ENCODE measurements at regions not wholly inside any gene's neighbourhood (a gene's known extent, or its start where the extent isn't known, plus 50 kb on each side); places are given as distances from the start of the nearest gene placed in this dataset.

- no peak for TF ChIP-seq CTCF (conservative IDR thresholded peaks at IDR 0.05; ENCODE audit: low read depth, low read length)
- TF ChIP-seq EZH2 (IDR thresholded peaks at IDR 0.05; ENCODE audit: low read length, unreplicated experiment), result no peak
- no peak for TF ChIP-seq EZH2phosphoT487 (IDR thresholded peaks at IDR 0.05; ENCODE audit: borderline replicate concordance, low read length)
- ChIA-PET CTCF (no interaction called here), POLR2A (ENCODE audit: unreplicated experiment) (no interaction called here)
- Histone ChIP-seq H3K36me3 (ENCODE audit: low read depth, low read length) (no peaks in the 10 kb centered on the region), H3K9me2 (replicated peaks; ENCODE audit: low read length) (no peaks in the 10 kb centered on the region), H3K4me1 (ENCODE audit: insufficient read depth, low read length) (no peaks in the 10 kb centered on the region), H4K20me1 (ENCODE audit: low read length) (no peaks in the 10 kb centered on the region), H2AFZ (ENCODE audit: low read length) (no peak overlapping the region), H3K27me3 (ENCODE audit: low read length) (no peaks in the 10 kb centered on the region), H3K27ac (ENCODE audit: low read length) (no peak overlapping the region), H3K79me2 (ENCODE audit: low read length) (no peaks in the 10 kb centered on the region), H3K4me2 (ENCODE audit: low read length) (no peak overlapping the region), H3K4me3 (ENCODE audit: low read length) (no peak overlapping the region), H3K9me3 (ENCODE audit: low read length) (peaks cover 36% of the 10 kb centered on the region), H3F3A (ENCODE audit: low read length, unreplicated experiment) (no peaks in the 10 kb centered on the region), H3K9ac (ENCODE audit: low read length) (no peak overlapping the region)
- intact Hi-C loops (cut with micrococcal nuclease), result no loop called here
- ATAC-seq (no peak), DNase-seq (no peak)
- BruUV-seq (replicated peaks), result no TSS peak
These were observed 1019.3 kb downstream of the JRKL start for GRCh38 chr11:97409141-97409540.

- Histone ChIP-seq H3K9me2 (replicated peaks; ENCODE audit: low read length) (no peaks in the 10 kb centered on the region), H3K9ac (ENCODE audit: low read length) (no peak overlapping the region), H3K9me3 (ENCODE audit: low read length) (peaks cover 23% of the 10 kb centered on the region), H3F3A (ENCODE audit: low read length, unreplicated experiment) (no peaks in the 10 kb centered on the region), H3K27me3 (ENCODE audit: low read length) (no peaks in the 10 kb centered on the region), H3K4me3 (ENCODE audit: low read length) (no peak overlapping the region), H3K4me2 (ENCODE audit: low read length) (no peak overlapping the region), H4K20me1 (ENCODE audit: low read length) (no peaks in the 10 kb centered on the region), H3K27ac (ENCODE audit: low read length) (0 out of 2 replicates have a peak overlapping the region, but pooled peaks have one; percentile 9), H3K36me3 (ENCODE audit: low read depth, low read length) (no peaks in the 10 kb centered on the region), H2AFZ (ENCODE audit: low read length) (no peak overlapping the region), H3K4me1 (ENCODE audit: insufficient read depth, low read length) (no peaks in the 10 kb centered on the region), H3K79me2 (ENCODE audit: low read length) (no peaks in the 10 kb centered on the region)
- POLR2A ChIA-PET (ENCODE audit: unreplicated experiment), result no interaction called here
- peak; percentile 23 for DNase-seq
- TF ChIP-seq EZH2phosphoT487 (IDR thresholded peaks at IDR 0.05; ENCODE audit: borderline replicate concordance, low read length) (no peak), CTCF (conservative IDR thresholded peaks at IDR 0.05; ENCODE audit: low read depth, low read length) (no peak), EZH2 (IDR thresholded peaks at IDR 0.05; ENCODE audit: low read length, unreplicated experiment) (no peak)
- no TSS peak for BruUV-seq (replicated peaks)
- intact Hi-C loops (cut with micrococcal nuclease), result no loop called here
- CTCF ChIA-PET, result no interaction called here
- no peak for ATAC-seq
These were observed 1025.0 kb downstream of the JRKL start for GRCh38 chr11:97414801-97415200.

GRCh38 chr11:97419729-97420128, 1029.9 kb downstream of the JRKL start:
- intact Hi-C loops (cut with micrococcal nuclease), result no loop called here
- Histone ChIP-seq H4K20me1 (ENCODE audit: low read length) (no peaks in the 10 kb centered on the region), H3K9ac (ENCODE audit: low read length) (no peak overlapping the region), H3K27me3 (ENCODE audit: low read length) (no peaks in the 10 kb centered on the region), H3F3A (ENCODE audit: low read length, unreplicated experiment) (no peaks in the 10 kb centered on the region), H3K9me2 (replicated peaks; ENCODE audit: low read length) (no peaks in the 10 kb centered on the region), H2AFZ (ENCODE audit: low read length) (no peak overlapping the region), H3K79me2 (ENCODE audit: low read length) (no peaks in the 10 kb centered on the region), H3K4me1 (ENCODE audit: insufficient read depth, low read length) (no peaks in the 10 kb centered on the region), H3K4me3 (ENCODE audit: low read length) (no peak overlapping the region), H3K36me3 (ENCODE audit: low read depth, low read length) (no peaks in the 10 kb centered on the region), H3K9me3 (ENCODE audit: low read length) (peaks cover 12% of the 10 kb centered on the region; the same call in 1 of the 2 replicates), H3K4me2 (ENCODE audit: low read length) (no peak overlapping the region), H3K27ac (ENCODE audit: low read length) (no peak overlapping the region)
- no peak for DNase-seq
- BruUV-seq (replicated peaks), result no TSS peak
- CTCF ChIA-PET, result no interaction called here
- POLR2A ChIA-PET (ENCODE audit: unreplicated experiment), result no interaction called here
- no peak for ATAC-seq
- TF ChIP-seq EZH2 (IDR thresholded peaks at IDR 0.05; ENCODE audit: low read length, unreplicated experiment) (no peak), EZH2phosphoT487 (IDR thresholded peaks at IDR 0.05; ENCODE audit: borderline replicate concordance, low read length) (no peak), CTCF (conservative IDR thresholded peaks at IDR 0.05; ENCODE audit: low read depth, low read length) (no peak)
